AG04449 (cell line): ENCODE measurements at regions not wholly inside any gene's neighbourhood (a gene's known extent, or its start where the extent isn't known, plus 50 kb on each side); places are given as distances from the start of the nearest gene placed in this dataset.

Source experiments
- CTCF ChIA-PET: fragments of 350-600 bp; formaldehyde crosslinking; extraction: SDS; loops from one replicate; lab custom pipeline; 2021; ENCODE audit warnings: antibody characterized with exemption; lab: Yijun Ruan, JAX
- POLR2A ChIA-PET: fragments of 400-600, 350-600 bp; formaldehyde crosslinking; extraction: SDS; loops from one replicate; lab custom pipeline; 2020; ENCODE audit warnings: antibody characterized with exemption, inconsistent platforms; lab: Yijun Ruan, JAX
- DNase-seq: peaks from one replicate; pipeline ENCODE4 v3.0.0-alpha.2; 2010; ENCODE audit warnings: low read depth, low spot score
- H3K4me3 ChIP-seq: 2 replicates; pipeline ENCODE4 v1.5.1; 2011; ENCODE audit warnings: low read depth, mild to moderate bottlenecking, control low read depth, low read length
- TF ChIP-seq, protein P1 (sequence below): IDR thresholded peaks from one replicate; pipeline ENCODE4 v1.5.1; 2011; ENCODE audit warnings: mild to moderate bottlenecking, moderate library complexity, low read length, control low read depth, inconsistent platforms; ENCODE audit not compliant: insufficient read depth; ENCODE audit errors: missing control alignments

DNA sequence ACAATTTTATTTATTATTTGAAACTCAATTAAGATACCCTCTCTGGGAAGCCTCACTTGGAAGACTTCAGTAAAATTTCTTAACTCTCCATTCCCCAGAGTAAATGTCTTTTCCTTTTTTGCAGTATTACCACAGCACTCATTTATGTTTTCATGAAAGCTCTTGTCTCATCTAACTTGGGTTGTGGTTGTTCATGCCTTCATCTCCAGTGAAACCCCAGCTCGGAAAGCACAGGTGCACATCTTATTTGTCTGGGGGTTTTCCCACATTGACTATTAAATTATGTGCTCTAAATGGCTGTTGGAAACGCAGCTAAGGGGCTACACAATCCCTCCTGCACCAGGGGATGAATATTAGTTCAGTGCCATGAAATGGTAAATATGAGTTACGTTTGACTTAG, 954.2 kb upstream of the RAG2 start:
- H3K4me3 ChIP-seq: no peak overlapping the region
- TF ChIP-seq, protein P1, sequence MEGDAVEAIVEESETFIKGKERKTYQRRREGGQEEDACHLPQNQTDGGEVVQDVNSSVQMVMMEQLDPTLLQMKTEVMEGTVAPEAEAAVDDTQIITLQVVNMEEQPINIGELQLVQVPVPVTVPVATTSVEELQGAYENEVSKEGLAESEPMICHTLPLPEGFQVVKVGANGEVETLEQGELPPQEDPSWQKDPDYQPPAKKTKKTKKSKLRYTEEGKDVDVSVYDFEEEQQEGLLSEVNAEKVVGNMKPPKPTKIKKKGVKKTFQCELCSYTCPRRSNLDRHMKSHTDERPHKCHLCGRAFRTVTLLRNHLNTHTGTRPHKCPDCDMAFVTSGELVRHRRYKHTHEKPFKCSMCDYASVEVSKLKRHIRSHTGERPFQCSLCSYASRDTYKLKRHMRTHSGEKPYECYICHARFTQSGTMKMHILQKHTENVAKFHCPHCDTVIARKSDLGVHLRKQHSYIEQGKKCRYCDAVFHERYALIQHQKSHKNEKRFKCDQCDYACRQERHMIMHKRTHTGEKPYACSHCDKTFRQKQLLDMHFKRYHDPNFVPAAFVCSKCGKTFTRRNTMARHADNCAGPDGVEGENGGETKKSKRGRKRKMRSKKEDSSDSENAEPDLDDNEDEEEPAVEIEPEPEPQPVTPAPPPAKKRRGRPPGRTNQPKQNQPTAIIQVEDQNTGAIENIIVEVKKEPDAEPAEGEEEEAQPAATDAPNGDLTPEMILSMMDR: no peak
- ChIA-PET POLR2A (no interaction called here), CTCF (no interaction called here)
- DNase-seq: no peak

DNA sequence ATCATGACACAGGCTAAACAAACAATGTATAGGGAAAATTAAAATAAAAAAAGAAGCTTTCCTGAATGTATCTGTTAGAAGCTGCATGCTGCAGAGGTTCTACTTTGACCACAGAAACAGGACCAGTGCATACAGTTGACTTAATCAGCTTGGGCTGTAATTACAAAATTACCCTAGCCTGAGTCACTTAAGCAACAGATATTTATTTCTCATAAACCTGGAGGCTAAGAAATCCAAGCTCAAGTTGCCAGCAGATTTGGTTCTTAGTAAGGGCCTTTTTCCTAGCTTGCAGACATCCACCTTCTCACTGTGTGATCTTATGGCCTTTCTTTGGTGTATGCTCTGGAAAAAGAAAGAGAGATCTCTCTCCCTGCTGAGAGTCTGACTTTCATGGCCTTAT, 946.5 kb upstream of the RAG2 start:
- CTCF ChIA-PET: no interaction called here

DNA sequence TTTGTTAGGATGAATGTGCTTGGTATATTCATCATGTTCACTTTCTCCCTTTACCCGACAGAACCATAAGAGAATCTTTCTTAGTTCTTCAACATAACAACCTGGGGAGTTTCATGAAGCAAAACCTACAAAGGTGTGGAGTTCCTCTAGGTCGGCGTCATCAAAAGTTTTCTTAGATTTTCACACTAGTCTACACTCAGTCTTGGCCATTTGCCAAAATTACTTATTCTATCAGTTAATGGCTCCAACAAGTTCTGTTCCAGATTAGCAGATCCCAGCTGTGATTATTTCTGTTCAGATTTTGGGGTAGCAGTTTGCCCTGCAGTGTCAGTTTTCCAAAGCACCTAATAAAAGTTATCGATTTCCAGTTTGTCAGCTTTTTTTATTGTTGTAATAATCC, 935.8 kb upstream of the RAG2 start:
- CTCF ChIA-PET: no interaction called here
- POLR2A ChIA-PET: no interaction called here
- H3K4me3 ChIP-seq: no peak overlapping the region
- TF ChIP-seq, protein P1: no peak
- DNase-seq: no peak

More for the DNA sequence above, 946.5 kb upstream of the RAG2 start:
- POLR2A ChIA-PET: no interaction called here
- TF ChIP-seq, protein P1: no peak
- DNase-seq: no peak
- H3K4me3 ChIP-seq: no peak overlapping the region

DNA sequence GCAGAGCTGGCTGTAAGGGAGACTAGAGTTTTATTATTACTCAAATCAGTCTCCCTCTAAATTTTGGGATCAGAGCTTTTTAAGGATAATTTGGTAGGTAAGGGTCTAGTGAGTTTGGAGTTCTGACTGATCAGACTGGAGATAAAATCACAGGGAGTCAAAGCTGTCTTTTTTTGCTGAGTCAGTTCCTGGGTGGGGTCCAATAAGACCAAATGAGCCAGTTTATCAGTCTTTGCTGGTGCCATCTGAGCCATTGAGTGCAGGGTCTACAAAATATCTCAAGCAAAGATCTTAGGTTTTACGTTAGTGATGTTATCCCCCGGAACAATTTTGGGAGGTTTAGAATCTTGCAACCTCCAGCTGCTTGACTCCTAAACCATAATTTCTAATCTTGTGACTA, 935.1 kb upstream of the RAG2 start:
- H3K4me3 ChIP-seq: no peak overlapping the region
- DNase-seq: no peak
- POLR2A ChIA-PET: no interaction called here
- CTCF ChIA-PET: no interaction called here
- TF ChIP-seq, protein P1: no peak

DNA sequence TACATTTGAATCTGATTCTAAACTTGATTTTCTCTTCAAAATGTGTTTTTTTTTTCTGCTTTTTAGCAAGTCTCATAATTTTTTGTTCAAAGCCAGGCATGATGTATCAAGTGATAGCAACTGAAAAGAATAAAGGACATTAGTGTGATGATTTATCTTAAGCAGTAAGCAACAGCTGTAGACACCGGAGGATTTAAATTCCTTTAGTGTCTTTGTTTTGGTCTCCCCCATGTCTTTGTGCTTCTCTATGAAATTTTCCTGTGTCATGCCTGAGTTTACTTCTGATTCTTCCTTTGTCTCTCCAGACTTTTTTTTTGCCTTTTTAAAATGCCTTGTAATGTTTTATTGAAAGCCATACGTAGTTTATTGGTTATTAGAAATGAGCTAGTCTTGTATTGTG, 934.2 kb upstream of the RAG2 start:
- TF ChIP-seq, protein P1: no peak
- ChIA-PET POLR2A (no interaction called here), CTCF (no interaction called here)
- no peak overlapping the region for H3K4me3 ChIP-seq
- DNase-seq: no peak

DNA sequence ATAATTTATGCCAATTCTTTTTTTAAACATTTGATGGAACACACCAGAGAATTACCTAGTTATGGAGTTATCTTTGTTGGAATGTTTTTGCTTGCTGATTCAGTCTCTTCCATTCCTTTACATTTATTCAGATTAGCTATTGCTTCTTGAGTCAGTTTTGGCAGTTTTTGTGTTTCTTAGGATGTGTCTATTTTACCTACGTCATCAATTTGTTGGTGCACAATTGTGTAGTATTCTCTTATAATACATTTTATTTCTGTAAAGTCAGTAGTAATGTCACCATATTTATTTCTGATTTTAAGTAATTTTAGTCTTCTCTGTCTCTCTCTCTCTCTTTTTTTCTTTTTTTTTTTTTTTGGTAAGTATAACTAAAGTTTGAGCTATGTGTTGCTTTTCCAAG, 929.5 kb upstream of the RAG2 start:
- POLR2A ChIA-PET: no interaction called here
- CTCF ChIA-PET: no interaction called here
- TF ChIP-seq, protein P1: no peak
- DNase-seq: no peak
- no peak overlapping the region for H3K4me3 ChIP-seq
